Ascending aorta (tissue), 2 donors: ENCODE measurements at regions not wholly inside any gene's neighbourhood (a gene's known extent, or its start where the extent isn't known, plus 50 kb on each side); places are given as distances from the start of the nearest gene placed in this dataset.

ENCODE experiments used
- DNase-seq, 2 donors: peaks; one replicate each; pipeline ENCODE4 v3.0.0-alpha.2; 2019; ENCODE audit warnings: low spot score in 2 of 2
- H3K27ac ChIP-seq, 2 donors: fragments of 200-600 bp; sonication (generic); one replicate each; pipeline ENCODE4 v1.5.1; 2016 to 2017; ENCODE audit warnings: mild to moderate bottlenecking in 1 of 2
- H3K27me3 ChIP-seq: fragments of 200-600 bp; sonication (generic); one replicate; pipeline ENCODE4 v1.5.1; 2017
- H3K36me3 ChIP-seq, 2 donors: fragments of 200-600 bp; sonication (generic); one replicate each; pipeline ENCODE4 v1.5.1; 2016
- H3K4me1 ChIP-seq, 2 donors: fragments of 200-600 bp; sonication (generic); one replicate each; pipeline ENCODE4 v1.5.1; 2016 to 2017; ENCODE audit warnings: mild to moderate bottlenecking in 1 of 2
- H3K4me3 ChIP-seq, 2 donors: fragments of 200-600 bp; sonication (generic); one replicate each; pipeline ENCODE4 v1.5.1; 2016 to 2017; ENCODE audit warnings: mild to moderate bottlenecking in 1 of 2
- H3K9me3 ChIP-seq, 2 donors: fragments of 200-600 bp; sonication (generic); one replicate each; pipeline ENCODE4 v1.5.1; 2016
- CTCF ChIP-seq, 3 experiments: fragments of 200-600 bp in 2 of 3; fragments of 450-650 bp in 1 of 3; sonication (generic) in 2 of 3; IDR thresholded peaks; one replicate each; pipeline ENCODE4 v1.5.1; 2016 to 2019; ENCODE audit warnings: antibody characterized with exemption in 3 of 3, mild to moderate bottlenecking in 1 of 3, moderate library complexity in 1 of 3
- intact Hi-C: fragments of 100-400 bp; cut with DNase I; formaldehyde crosslinking; loops from one replicate; pipeline ENCODE4 v1.15.1; 2023

GRCh38 chr4:116824172-116824571, 261.2 kb downstream of the TRAM1L1 start:
- Histone ChIP-seq H3K36me3 (no peaks in the 10 kb centered on the region), H3K27me3 (no peaks in the 10 kb centered on the region), H3K9me3 (no peaks in the 10 kb centered on the region), H3K4me1 (no peaks in the 10 kb centered on the region), H3K27ac (no peak overlapping the region), H3K4me3 (no peak overlapping the region)
- DNase-seq = no peak
- intact Hi-C loops = no loop called here
- TF ChIP-seq CTCF (IDR thresholded peaks at IDR 0.05) = no peak

- H3K36me3 ChIP-seq = no peaks in the 10 kb centered on the region
- no peaks in the 10 kb centered on the region for H3K27me3 ChIP-seq
- no peaks in the 10 kb centered on the region for H3K4me1 ChIP-seq
- no peak for DNase-seq
- intact Hi-C loops = no loop called here
- H3K27ac ChIP-seq = no peak overlapping the region
- H3K4me3 ChIP-seq = no peak overlapping the region
- no peak for TF ChIP-seq CTCF (IDR thresholded peaks at IDR 0.05)
- H3K9me3 ChIP-seq = no peaks in the 10 kb centered on the region
Measured at GRCh38 chr4:116811730-116812129, 273.6 kb downstream of the TRAM1L1 start.

- Histone ChIP-seq H3K27ac (no peak overlapping the region), H3K4me1 (no peaks in the 10 kb centered on the region), H3K4me3 (no peak overlapping the region), H3K27me3 (no peaks in the 10 kb centered on the region), H3K36me3 (no peaks in the 10 kb centered on the region), H3K9me3 (no peaks in the 10 kb centered on the region)
- intact Hi-C loops = no loop called here
- no peak for TF ChIP-seq CTCF (IDR thresholded peaks at IDR 0.05)
- no peak for DNase-seq
Measured at GRCh38 chr4:116796022-116796421, 289.4 kb downstream of the TRAM1L1 start.

- Histone ChIP-seq H3K9me3 (no peaks in the 10 kb centered on the region), H3K4me3 (no peak overlapping the region), H3K36me3 (no peaks in the 10 kb centered on the region), H3K27me3 (no peaks in the 10 kb centered on the region), H3K4me1 (no peaks in the 10 kb centered on the region), H3K27ac (no peak overlapping the region)
- TF ChIP-seq CTCF (IDR thresholded peaks at IDR 0.05) = no peak
- DNase-seq = no peak
- intact Hi-C loops = no loop called here
Measured at GRCh38 chr4:116788723-116789122, 296.7 kb downstream of the TRAM1L1 start.

GRCh38 chr4:116755051-116755450, 330.3 kb downstream of the TRAM1L1 start:
- Histone ChIP-seq H3K4me1 (no peaks in the 10 kb centered on the region), H3K4me3 (no peak overlapping the region), H3K27ac (no peak overlapping the region), H3K27me3 (no peaks in the 10 kb centered on the region), H3K9me3 (no peaks in the 10 kb centered on the region), H3K36me3 (no peaks in the 10 kb centered on the region)
- intact Hi-C loops = no loop called here
- TF ChIP-seq CTCF (IDR thresholded peaks at IDR 0.05) = no peak
- DNase-seq = no peak

GRCh38 chr4:116752027-116752426, 333.3 kb downstream of the TRAM1L1 start:
- no peak for DNase-seq
- no peaks in the 10 kb centered on the region for H3K36me3 ChIP-seq
- no peaks in the 10 kb centered on the region for H3K9me3 ChIP-seq
- no peak overlapping the region for H3K4me3 ChIP-seq
- no peak for TF ChIP-seq CTCF (IDR thresholded peaks at IDR 0.05)
- H3K4me1 ChIP-seq = no peaks in the 10 kb centered on the region
- intact Hi-C loops = no loop called here
- no peak overlapping the region for H3K27ac ChIP-seq
- H3K27me3 ChIP-seq = no peaks in the 10 kb centered on the region
